ENCODE measurements at regions not wholly inside any gene's neighbourhood (a gene's known extent, or its start where the extent isn't known, plus 50 kb on each side); places are given as distances from the start of the nearest gene placed in this dataset.
A peak's percentile ranks its signal among the peaks of the same experiment; 100 is the strongest.

GRCh38 chr4:97142410-97142809, 1000.9 kb downstream of the STPG2 start:
- no peaks in the 10 kb centered on the region for H3K4me1 ChIP-seq
- no peak for DNase-seq (ENCODE audit: low spot score in 2 of 2)
- H3K4me3 ChIP-seq = no peak overlapping the region
- no peaks in the 10 kb centered on the region for H3K9me3 ChIP-seq
- no peaks in the 10 kb centered on the region for H3K36me3 ChIP-seq (replicated peaks)
- in situ Hi-C loops (cut with MboI; ENCODE audit: low sequenced_read_pairs) = no loop called here
- H3K27me3 ChIP-seq (ENCODE audit: low read depth) = no peaks in the 10 kb centered on the region

GRCh38 chr4:97142893-97143292, 1000.4 kb downstream of the STPG2 start:
- H3K9me3 ChIP-seq = no peaks in the 10 kb centered on the region
- no peak for DNase-seq (ENCODE audit: low spot score in 2 of 2)
- no peaks in the 10 kb centered on the region for H3K4me1 ChIP-seq
- in situ Hi-C loops (cut with MboI; ENCODE audit: low sequenced_read_pairs) = no loop called here
- no peak overlapping the region for H3K4me3 ChIP-seq
- H3K27me3 ChIP-seq (ENCODE audit: low read depth) = no peaks in the 10 kb centered on the region
- H3K36me3 ChIP-seq (replicated peaks) = no peaks in the 10 kb centered on the region

- DNase-seq (ENCODE audit: low spot score in 2 of 2) = peak; percentile 74 to 91
- no peaks in the 10 kb centered on the region for H3K27me3 ChIP-seq (ENCODE audit: low read depth)
- H3K9me3 ChIP-seq = no peaks in the 10 kb centered on the region
- H3K36me3 ChIP-seq (replicated peaks) = no peaks in the 10 kb centered on the region
- in situ Hi-C loops (cut with MboI; ENCODE audit: low sequenced_read_pairs) = no loop called here
- H3K4me1 ChIP-seq = no peaks in the 10 kb centered on the region
- H3K4me3 ChIP-seq = no peak overlapping the region
Observed at GRCh38 chr4:97144199-97144598, 999.1 kb downstream of the STPG2 start.

GRCh38 chr4:97150966-97151365, 992.3 kb downstream of the STPG2 start:
- no peak overlapping the region for H3K4me3 ChIP-seq
- no peaks in the 10 kb centered on the region for H3K9me3 ChIP-seq
- in situ Hi-C loops (cut with MboI; ENCODE audit: low sequenced_read_pairs) = no loop called here
- no peaks in the 10 kb centered on the region for H3K36me3 ChIP-seq (replicated peaks)
- no peak for DNase-seq (ENCODE audit: low spot score in 2 of 2)
- H3K27me3 ChIP-seq (ENCODE audit: low read depth) = no peaks in the 10 kb centered on the region
- H3K4me1 ChIP-seq = no peaks in the 10 kb centered on the region

DNA sequence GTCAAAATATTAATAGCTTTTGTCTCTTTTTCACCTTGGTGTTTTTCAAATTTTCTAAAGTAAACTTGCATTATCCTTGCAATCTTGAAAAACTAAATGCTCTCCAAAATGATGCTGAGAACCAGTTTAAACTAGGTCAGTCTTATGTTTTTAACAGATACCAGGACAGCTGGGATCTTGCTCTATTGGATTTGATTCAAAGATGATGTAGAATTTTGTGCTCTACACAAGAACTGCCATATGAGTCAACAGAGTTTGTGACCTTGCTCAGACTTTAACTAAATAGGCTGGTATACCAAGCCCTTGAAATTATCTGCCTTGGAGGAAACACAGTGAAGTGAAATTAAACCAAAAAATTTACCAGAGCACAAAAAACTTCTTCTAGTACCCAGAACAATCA, 991.1 kb downstream of the STPG2 start:
- Histone ChIP-seq H3K27me3 (ENCODE audit: low read depth) (no peaks in the 10 kb centered on the region), H3K4me1 (no peaks in the 10 kb centered on the region), H3K9me3 (no peaks in the 10 kb centered on the region), H3K36me3 (replicated peaks) (no peaks in the 10 kb centered on the region), H3K4me3 (no peak overlapping the region)
- in situ Hi-C loops (cut with MboI; ENCODE audit: low sequenced_read_pairs) = no loop called here
- DNase-seq (ENCODE audit: low spot score in 2 of 2) = no peak

- DNase-seq (ENCODE audit: low spot score in 2 of 2) = peak in 1 of 2 experiments; percentile 31
- H3K9me3 ChIP-seq = no peaks in the 10 kb centered on the region
- no peaks in the 10 kb centered on the region for H3K4me1 ChIP-seq
- no peaks in the 10 kb centered on the region for H3K36me3 ChIP-seq (replicated peaks)
- H3K4me3 ChIP-seq = no peak overlapping the region
- H3K27me3 ChIP-seq (ENCODE audit: low read depth) = no peaks in the 10 kb centered on the region
- in situ Hi-C loops (cut with MboI; ENCODE audit: low sequenced_read_pairs) = no loop called here
Observed at GRCh38 chr4:97153042-97153441, 990.2 kb downstream of the STPG2 start.

GRCh38 chr4:97159625-97160024, 983.7 kb downstream of the STPG2 start:
- Histone ChIP-seq H3K27me3 (ENCODE audit: low read depth) (no peaks in the 10 kb centered on the region), H3K4me3 (no peak overlapping the region), H3K9me3 (no peaks in the 10 kb centered on the region), H3K36me3 (replicated peaks) (no peaks in the 10 kb centered on the region), H3K4me1 (no peaks in the 10 kb centered on the region)
- DNase-seq (ENCODE audit: low spot score in 2 of 2) = no peak
- in situ Hi-C loops (cut with MboI; ENCODE audit: low sequenced_read_pairs) = no loop called here

DNA sequence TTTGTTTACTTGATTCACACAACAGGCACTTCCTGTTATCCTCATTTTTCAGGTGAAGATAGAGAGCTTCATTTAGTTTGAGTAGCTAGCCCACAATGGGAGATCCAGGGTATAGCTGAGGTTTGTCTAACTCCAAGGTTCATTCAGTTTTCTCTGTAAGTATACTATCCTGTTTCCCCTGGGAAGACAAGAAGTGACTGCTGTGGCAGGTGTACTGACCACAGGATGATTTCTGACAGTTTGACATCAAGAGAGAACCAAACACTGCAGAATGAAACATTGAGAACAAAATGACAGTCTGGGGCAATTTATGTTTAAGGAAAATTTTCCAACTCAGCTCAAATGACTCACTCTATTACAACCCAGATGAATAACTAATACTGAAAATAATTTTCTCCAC, 958.0 kb downstream of the STPG2 start:
- in situ Hi-C loops (cut with MboI; ENCODE audit: low sequenced_read_pairs) = no loop called here
- H3K4me1 ChIP-seq = no peaks in the 10 kb centered on the region
- H3K9me3 ChIP-seq = no peaks in the 10 kb centered on the region
- H3K36me3 ChIP-seq (replicated peaks) = no peaks in the 10 kb centered on the region
- no peaks in the 10 kb centered on the region for H3K27me3 ChIP-seq (ENCODE audit: low read depth)
- no peak overlapping the region for H3K4me3 ChIP-seq
- DNase-seq (ENCODE audit: low spot score in 2 of 2) = no peak

DNA sequence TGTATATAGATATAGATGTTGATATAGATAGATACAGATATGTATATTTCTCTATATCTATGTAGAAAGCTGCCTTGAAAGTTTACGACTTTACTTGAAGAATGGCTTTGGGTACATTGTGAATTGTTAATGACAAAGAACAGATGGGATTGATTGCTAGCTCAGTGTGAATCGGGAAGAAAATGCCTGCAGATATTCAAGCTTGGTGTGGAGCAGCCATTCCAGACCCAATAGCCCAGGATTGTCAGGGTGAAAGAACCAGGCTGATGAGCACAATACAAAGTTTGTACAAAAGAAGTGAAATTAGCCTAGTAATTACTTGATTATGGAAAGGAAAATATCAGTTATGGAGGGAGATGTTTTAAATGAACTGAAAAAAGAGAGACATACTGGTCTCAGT, 946.2 kb downstream of the STPG2 start:
- no peaks in the 10 kb centered on the region for H3K4me1 ChIP-seq
- no peak for DNase-seq (ENCODE audit: low spot score in 2 of 2)
- in situ Hi-C loops (cut with MboI; ENCODE audit: low sequenced_read_pairs) = no loop called here
- no peak overlapping the region for H3K4me3 ChIP-seq
- no peaks in the 10 kb centered on the region for H3K9me3 ChIP-seq
- no peaks in the 10 kb centered on the region for H3K27me3 ChIP-seq (ENCODE audit: low read depth)
- no peaks in the 10 kb centered on the region for H3K36me3 ChIP-seq (replicated peaks)

GRCh38 chr4:97208749-97209148, 934.5 kb downstream of the STPG2 start:
- in situ Hi-C loops (cut with MboI; ENCODE audit: low sequenced_read_pairs) = no loop called here
- DNase-seq (ENCODE audit: low spot score in 2 of 2) = no peak
- H3K4me1 ChIP-seq = no peaks in the 10 kb centered on the region
- no peaks in the 10 kb centered on the region for H3K9me3 ChIP-seq
- H3K36me3 ChIP-seq (replicated peaks) = no peaks in the 10 kb centered on the region
- no peaks in the 10 kb centered on the region for H3K27me3 ChIP-seq (ENCODE audit: low read depth)
- no peak overlapping the region for H3K4me3 ChIP-seq

DNA sequence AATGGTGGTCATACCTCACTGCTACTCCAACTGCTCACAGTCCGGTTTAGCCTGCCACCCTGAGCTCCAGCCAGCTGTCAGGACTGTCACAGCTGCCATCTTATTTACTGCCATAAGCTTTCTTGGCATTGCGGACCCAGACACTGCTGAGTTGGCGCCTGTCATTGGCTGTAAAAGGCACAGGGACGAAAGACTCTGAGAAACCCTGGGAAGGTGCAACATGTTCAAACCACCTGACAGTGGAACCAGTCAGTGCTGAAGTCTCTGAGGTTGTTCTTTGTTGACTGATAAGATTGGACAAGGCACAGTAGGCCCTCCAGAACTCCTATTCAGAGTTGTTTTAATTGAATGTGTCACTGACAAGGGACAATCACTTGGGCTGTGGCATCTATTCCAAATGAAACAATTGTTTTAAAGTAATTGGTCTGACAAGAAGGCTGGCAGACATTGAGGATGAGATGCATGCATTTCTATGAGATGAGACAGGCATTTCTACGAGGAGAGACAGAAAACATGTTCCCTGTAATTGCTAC, 927.8 kb downstream of the STPG2 start:
- Histone ChIP-seq H3K4me1 (no peaks in the 10 kb centered on the region), H3K4me3 (no peak overlapping the region), H3K27me3 (ENCODE audit: low read depth) (no peaks in the 10 kb centered on the region), H3K9me3 (no peaks in the 10 kb centered on the region), H3K36me3 (replicated peaks) (no peaks in the 10 kb centered on the region)
- in situ Hi-C loops (cut with MboI; ENCODE audit: low sequenced_read_pairs) = no loop called here
- DNase-seq (ENCODE audit: low spot score in 2 of 2) = no peak

DNA sequence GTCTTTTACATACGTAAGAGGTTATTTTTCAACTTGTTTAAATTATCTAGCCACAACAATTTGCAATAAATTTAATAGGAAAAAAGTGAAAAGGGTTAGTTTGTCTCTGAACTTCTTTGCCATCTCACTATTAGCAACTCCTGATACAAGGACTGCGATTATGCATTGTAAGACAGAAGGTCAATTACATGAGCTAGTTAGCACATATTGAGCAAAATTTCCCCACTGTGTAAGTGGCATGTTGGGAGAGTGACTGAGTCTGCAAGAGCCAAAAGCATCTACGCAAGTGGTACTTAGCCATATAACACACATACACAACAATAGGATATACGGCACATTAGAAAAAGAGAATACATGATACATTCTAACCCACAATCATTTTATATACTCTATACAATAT, 927.2 kb downstream of the STPG2 start:
- Histone ChIP-seq H3K4me1 (no peaks in the 10 kb centered on the region), H3K27me3 (ENCODE audit: low read depth) (no peaks in the 10 kb centered on the region), H3K36me3 (replicated peaks) (no peaks in the 10 kb centered on the region), H3K4me3 (no peak overlapping the region), H3K9me3 (no peaks in the 10 kb centered on the region)
- in situ Hi-C loops (cut with MboI; ENCODE audit: low sequenced_read_pairs) = no loop called here
- DNase-seq (ENCODE audit: low spot score in 2 of 2) = no peak

GRCh38 chr4:97235521-97235920, 907.8 kb downstream of the STPG2 start:
- H3K4me3 ChIP-seq = no peak overlapping the region
- no peaks in the 10 kb centered on the region for H3K36me3 ChIP-seq (replicated peaks)
- peaks cover 2% of the 10 kb centered on the region; the same call in 1 of the 2 replicates for H3K4me1 ChIP-seq
- H3K9me3 ChIP-seq = no peaks in the 10 kb centered on the region
- DNase-seq (ENCODE audit: low spot score in 2 of 2) = no peak
- no peaks in the 10 kb centered on the region for H3K27me3 ChIP-seq (ENCODE audit: low read depth)
- in situ Hi-C loops (cut with MboI; ENCODE audit: low sequenced_read_pairs) = no loop called here

- H3K27me3 ChIP-seq (ENCODE audit: low read depth) = no peaks in the 10 kb centered on the region
- no peaks in the 10 kb centered on the region for H3K36me3 ChIP-seq (replicated peaks)
- no peak overlapping the region for H3K4me3 ChIP-seq
- no peaks in the 10 kb centered on the region for H3K9me3 ChIP-seq
- DNase-seq (ENCODE audit: low spot score in 2 of 2) = peak; percentile 22 to 24
- peaks cover 2% of the 10 kb centered on the region; the same call in 1 of the 2 replicates for H3K4me1 ChIP-seq
- in situ Hi-C loops (cut with MboI; ENCODE audit: low sequenced_read_pairs) = no loop called here
Observed at GRCh38 chr4:97238956-97239666, 904.2 kb downstream of the STPG2 start.

- H3K9me3 ChIP-seq = no peaks in the 10 kb centered on the region
- no peak overlapping the region for H3K4me3 ChIP-seq
- H3K36me3 ChIP-seq (replicated peaks) = no peaks in the 10 kb centered on the region
- in situ Hi-C loops (cut with MboI; ENCODE audit: low sequenced_read_pairs) = no loop called here
- no peaks in the 10 kb centered on the region for H3K27me3 ChIP-seq (ENCODE audit: low read depth)
- DNase-seq (ENCODE audit: low spot score in 2 of 2) = no peak
- peaks cover 2% of the 10 kb centered on the region; the same call in 1 of the 2 replicates for H3K4me1 ChIP-seq
Observed at GRCh38 chr4:97239667-97239997, 903.6 kb downstream of the STPG2 start.

Data from HAP-1 (cell line).